ENCODE measurements at regions not wholly inside any gene's neighbourhood (a gene's known extent, or its start where the extent isn't known, plus 50 kb on each side); places are given as distances from the start of the nearest gene placed in this dataset.

- no CpG with 5 or more reads among the region's 2 CpGs for WGBS (ENCODE audit: extremely low coverage, insufficient coverage, insufficient read length)
- no peak overlapping the region for H3K4me2 ChIP-seq (ENCODE audit: low read length)
- H2BK5ac ChIP-seq (ENCODE audit: low read depth, low read length, poor library complexity): no peak overlapping the region
- no peak overlapping the region for H2BK120ac ChIP-seq (ENCODE audit: insufficient read depth, low read length, poor library complexity)
- H3K4me3 ChIP-seq (ENCODE audit: low read depth, low read length): no peak overlapping the region
- H3K79me1 ChIP-seq (ENCODE audit: low read length): no peaks in the 10 kb centered on the region
- no peaks in the 10 kb centered on the region for H3K36me3 ChIP-seq (ENCODE audit: control insufficient read depth in 1 of 2, insufficient read depth in 2 of 2, low read length in 2 of 2)
- H4K91ac ChIP-seq (ENCODE audit: low read depth, low read length): no peak overlapping the region
- H2AK5ac ChIP-seq (ENCODE audit: low read length): no peak overlapping the region
- no peak overlapping the region for H2BK12ac ChIP-seq (ENCODE audit: low read length)
- H3K27me3 ChIP-seq (ENCODE audit: insufficient read depth, low read length): no peaks in the 10 kb centered on the region
- H3K14ac ChIP-seq (ENCODE audit: low read length): no peak overlapping the region
- H3K4ac ChIP-seq (ENCODE audit: low read depth, low read length): no peak overlapping the region
- no peak overlapping the region for H2AFZ ChIP-seq (ENCODE audit: insufficient read depth, low read length, poor library complexity)
- H3K23ac ChIP-seq (ENCODE audit: low read length): no peak overlapping the region
- no peak overlapping the region for H3K27ac ChIP-seq (ENCODE audit: low read depth, low read length)
- H4K8ac ChIP-seq (ENCODE audit: low read depth, low read length): no peak overlapping the region
- no peaks in the 10 kb centered on the region for H3K79me2 ChIP-seq (ENCODE audit: control insufficient read depth, insufficient read depth, low read length, poor library complexity)
- no peaks in the 10 kb centered on the region for H3K9me3 ChIP-seq (ENCODE audit: insufficient read depth, low read depth, low read length)
- H3K9ac ChIP-seq (ENCODE audit: low read length): no peak overlapping the region
- no peaks in the 10 kb centered on the region for H3K4me1 ChIP-seq (ENCODE audit: control insufficient read depth in 1 of 2, insufficient read depth in 2 of 2, low read length in 2 of 2)
- no peak for DNase-seq
- H4K12ac ChIP-seq (ENCODE audit: low read depth, low read length): no peak overlapping the region
- no peak overlapping the region for H3K18ac ChIP-seq (ENCODE audit: low read length)
Measured at GRCh38 chr18:60826346-60826745, 453.8 kb upstream of the MC4R start.

GRCh38 chr18:60831971-60832370 is 459.4 kb upstream of the MC4R start:
- Histone ChIP-seq H3K4me1 (ENCODE audit: control insufficient read depth in 1 of 2, insufficient read depth in 2 of 2, low read length in 2 of 2) (no peaks in the 10 kb centered on the region), H3K27ac (ENCODE audit: low read depth, low read length) (no peak overlapping the region), H2AFZ (ENCODE audit: insufficient read depth, low read length, poor library complexity) (no peak overlapping the region), H2AK5ac (ENCODE audit: low read length) (no peak overlapping the region), H3K4me2 (ENCODE audit: low read length) (no peak overlapping the region), H3K14ac (ENCODE audit: low read length) (no peak overlapping the region), H2BK12ac (ENCODE audit: low read length) (no peak overlapping the region), H3K27me3 (ENCODE audit: insufficient read depth, low read length) (no peaks in the 10 kb centered on the region), H4K12ac (ENCODE audit: low read depth, low read length) (no peak overlapping the region), H3K18ac (ENCODE audit: low read length) (no peak overlapping the region), H4K8ac (ENCODE audit: low read depth, low read length) (no peak overlapping the region), H3K9ac (ENCODE audit: low read length) (no peak overlapping the region), H4K91ac (ENCODE audit: low read depth, low read length) (no peak overlapping the region), H2BK5ac (ENCODE audit: low read depth, low read length, poor library complexity) (no peak overlapping the region), H3K4ac (ENCODE audit: low read depth, low read length) (no peak overlapping the region), H3K23ac (ENCODE audit: low read length) (no peak overlapping the region), H3K36me3 (ENCODE audit: control insufficient read depth in 1 of 2, insufficient read depth in 2 of 2, low read length in 2 of 2) (no peaks in the 10 kb centered on the region), H3K79me2 (ENCODE audit: control insufficient read depth, insufficient read depth, low read length, poor library complexity) (no peaks in the 10 kb centered on the region), H3K4me3 (ENCODE audit: low read depth, low read length) (no peak overlapping the region), H2BK120ac (ENCODE audit: insufficient read depth, low read length, poor library complexity) (no peak overlapping the region), H3K79me1 (ENCODE audit: low read length) (no peaks in the 10 kb centered on the region), H3K9me3 (ENCODE audit: insufficient read depth, low read depth, low read length) (no peaks in the 10 kb centered on the region)
- no peak for DNase-seq
- WGBS (ENCODE audit: extremely low coverage, insufficient coverage, insufficient read length): no CpG with 5 or more reads among the region's 1 CpG

GRCh38 chr18:60838677-60839076 is 466.1 kb upstream of the MC4R start:
- Histone ChIP-seq H3K9ac (ENCODE audit: low read length) (no peak overlapping the region), H3K36me3 (ENCODE audit: control insufficient read depth in 1 of 2, insufficient read depth in 2 of 2, low read length in 2 of 2) (no peaks in the 10 kb centered on the region), H3K4me2 (ENCODE audit: low read length) (no peak overlapping the region), H2BK5ac (ENCODE audit: low read depth, low read length, poor library complexity) (no peak overlapping the region), H3K4me3 (ENCODE audit: low read depth, low read length) (no peak overlapping the region), H3K18ac (ENCODE audit: low read length) (no peak overlapping the region), H3K4me1 (ENCODE audit: control insufficient read depth in 1 of 2, insufficient read depth in 2 of 2, low read length in 2 of 2) (no peaks in the 10 kb centered on the region), H4K91ac (ENCODE audit: low read depth, low read length) (no peak overlapping the region), H4K12ac (ENCODE audit: low read depth, low read length) (no peak overlapping the region), H2BK12ac (ENCODE audit: low read length) (no peak overlapping the region), H3K4ac (ENCODE audit: low read depth, low read length) (no peak overlapping the region), H3K14ac (ENCODE audit: low read length) (no peak overlapping the region), H2AK5ac (ENCODE audit: low read length) (no peak overlapping the region), H3K23ac (ENCODE audit: low read length) (no peak overlapping the region), H3K79me1 (ENCODE audit: low read length) (no peaks in the 10 kb centered on the region), H4K8ac (ENCODE audit: low read depth, low read length) (no peak overlapping the region), H3K27me3 (ENCODE audit: insufficient read depth, low read length) (no peaks in the 10 kb centered on the region), H3K79me2 (ENCODE audit: control insufficient read depth, insufficient read depth, low read length, poor library complexity) (no peaks in the 10 kb centered on the region), H3K27ac (ENCODE audit: low read depth, low read length) (no peak overlapping the region), H2BK120ac (ENCODE audit: insufficient read depth, low read length, poor library complexity) (no peak overlapping the region), H2AFZ (ENCODE audit: insufficient read depth, low read length, poor library complexity) (no peak overlapping the region), H3K9me3 (ENCODE audit: insufficient read depth, low read depth, low read length) (no peaks in the 10 kb centered on the region)
- no peak for DNase-seq

GRCh38 chr18:60846396-60846795 is 473.8 kb upstream of the MC4R start:
- no peaks in the 10 kb centered on the region for H3K27me3 ChIP-seq (ENCODE audit: insufficient read depth, low read length)
- no peak for DNase-seq
- no peak overlapping the region for H3K4ac ChIP-seq (ENCODE audit: low read depth, low read length)
- no peak overlapping the region for H3K27ac ChIP-seq (ENCODE audit: low read depth, low read length)
- H3K18ac ChIP-seq (ENCODE audit: low read length): no peak overlapping the region
- H3K79me2 ChIP-seq (ENCODE audit: control insufficient read depth, insufficient read depth, low read length, poor library complexity): no peaks in the 10 kb centered on the region
- no peak overlapping the region for H4K91ac ChIP-seq (ENCODE audit: low read depth, low read length)
- no peaks in the 10 kb centered on the region for H3K79me1 ChIP-seq (ENCODE audit: low read length)
- H3K9ac ChIP-seq (ENCODE audit: low read length): no peak overlapping the region
- no peak overlapping the region for H3K4me2 ChIP-seq (ENCODE audit: low read length)
- H3K23ac ChIP-seq (ENCODE audit: low read length): no peak overlapping the region
- no peak overlapping the region for H4K8ac ChIP-seq (ENCODE audit: low read depth, low read length)
- no peak overlapping the region for H2AK5ac ChIP-seq (ENCODE audit: low read length)
- no peak overlapping the region for H2BK120ac ChIP-seq (ENCODE audit: insufficient read depth, low read length, poor library complexity)
- no peak overlapping the region for H2BK12ac ChIP-seq (ENCODE audit: low read length)
- H3K4me3 ChIP-seq (ENCODE audit: low read depth, low read length): no peak overlapping the region
- no peak overlapping the region for H3K14ac ChIP-seq (ENCODE audit: low read length)
- no CpG with 5 or more reads among the region's 6 CpGs for WGBS (ENCODE audit: extremely low coverage, insufficient coverage, insufficient read length)
- H3K36me3 ChIP-seq (ENCODE audit: control insufficient read depth in 1 of 2, insufficient read depth in 2 of 2, low read length in 2 of 2): no peaks in the 10 kb centered on the region
- no peak overlapping the region for H2AFZ ChIP-seq (ENCODE audit: insufficient read depth, low read length, poor library complexity)
- no peaks in the 10 kb centered on the region for H3K4me1 ChIP-seq (ENCODE audit: control insufficient read depth in 1 of 2, insufficient read depth in 2 of 2, low read length in 2 of 2)
- H2BK5ac ChIP-seq (ENCODE audit: low read depth, low read length, poor library complexity): no peak overlapping the region
- no peak overlapping the region for H4K12ac ChIP-seq (ENCODE audit: low read depth, low read length)
- H3K9me3 ChIP-seq (ENCODE audit: insufficient read depth, low read depth, low read length): no peaks in the 10 kb centered on the region

- WGBS (ENCODE audit: extremely low coverage, insufficient coverage, insufficient read length): no CpG with 5 or more reads among the region's 3 CpGs
- no peaks in the 10 kb centered on the region for H3K36me3 ChIP-seq (ENCODE audit: control insufficient read depth in 1 of 2, insufficient read depth in 2 of 2, low read length in 2 of 2)
- H4K12ac ChIP-seq (ENCODE audit: low read depth, low read length): no peak overlapping the region
- no peak overlapping the region for H3K14ac ChIP-seq (ENCODE audit: low read length)
- H3K79me1 ChIP-seq (ENCODE audit: low read length): no peaks in the 10 kb centered on the region
- no peak overlapping the region for H4K8ac ChIP-seq (ENCODE audit: low read depth, low read length)
- no peak overlapping the region for H2BK5ac ChIP-seq (ENCODE audit: low read depth, low read length, poor library complexity)
- no peak overlapping the region for H2BK120ac ChIP-seq (ENCODE audit: insufficient read depth, low read length, poor library complexity)
- no peak overlapping the region for H3K9ac ChIP-seq (ENCODE audit: low read length)
- no peak overlapping the region for H3K27ac ChIP-seq (ENCODE audit: low read depth, low read length)
- no peak overlapping the region for H3K4ac ChIP-seq (ENCODE audit: low read depth, low read length)
- no peak overlapping the region for H2AFZ ChIP-seq (ENCODE audit: insufficient read depth, low read length, poor library complexity)
- no peak overlapping the region for H4K91ac ChIP-seq (ENCODE audit: low read depth, low read length)
- no peaks in the 10 kb centered on the region for H3K9me3 ChIP-seq (ENCODE audit: insufficient read depth, low read depth, low read length)
- no peak overlapping the region for H3K4me3 ChIP-seq (ENCODE audit: low read depth, low read length)
- H2AK5ac ChIP-seq (ENCODE audit: low read length): no peak overlapping the region
- no peak overlapping the region for H3K4me2 ChIP-seq (ENCODE audit: low read length)
- no peak overlapping the region for H3K18ac ChIP-seq (ENCODE audit: low read length)
- DNase-seq: no peak
- H3K79me2 ChIP-seq (ENCODE audit: control insufficient read depth, insufficient read depth, low read length, poor library complexity): no peaks in the 10 kb centered on the region
- no peaks in the 10 kb centered on the region for H3K27me3 ChIP-seq (ENCODE audit: insufficient read depth, low read length)
- H3K4me1 ChIP-seq (ENCODE audit: control insufficient read depth in 1 of 2, insufficient read depth in 2 of 2, low read length in 2 of 2): no peaks in the 10 kb centered on the region
- H3K23ac ChIP-seq (ENCODE audit: low read length): no peak overlapping the region
- no peak overlapping the region for H2BK12ac ChIP-seq (ENCODE audit: low read length)
Measured at GRCh38 chr18:60847517-60847916, 474.9 kb upstream of the MC4R start.
